GM19324 (cell line): ENCODE measurements at regions not wholly inside any gene's neighbourhood (a gene's known extent, or its start where the extent isn't known, plus 50 kb on each side); places are given as distances from the start of the nearest gene placed in this dataset.
A peak's percentile ranks its signal among the peaks of the same experiment; 100 is the strongest.

Source experiments
- ATAC-seq: cut with Tn5 transposase; IDR thresholded peaks from one replicate; pipeline ENCODE4 v1.9.1; 2021; ENCODE audit warnings: mild to moderate bottlenecking, moderate library complexity; ENCODE audit not compliant: unreplicated experiment, low FRiP score

DNA sequence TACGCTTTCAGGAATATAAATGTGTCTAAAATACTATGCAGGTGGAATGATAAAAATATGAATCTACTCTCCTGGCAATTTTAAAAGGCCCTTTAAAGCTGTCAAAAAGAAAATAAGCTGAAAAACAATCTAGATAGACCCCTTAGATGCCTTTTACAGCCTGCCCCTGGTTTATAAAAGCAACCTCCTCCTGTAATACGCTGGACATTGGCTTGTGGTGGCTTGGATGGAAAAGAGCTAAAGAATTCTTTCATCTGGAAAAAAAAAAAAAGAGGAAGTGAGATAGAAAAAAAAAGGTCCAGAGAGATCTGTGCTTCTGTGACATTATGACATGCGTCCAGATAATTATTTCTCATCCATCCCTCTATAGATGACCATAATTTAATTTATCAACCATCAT, 115.9 kb upstream of the NRSN1 start:
- ATAC-seq: no peak

DNA sequence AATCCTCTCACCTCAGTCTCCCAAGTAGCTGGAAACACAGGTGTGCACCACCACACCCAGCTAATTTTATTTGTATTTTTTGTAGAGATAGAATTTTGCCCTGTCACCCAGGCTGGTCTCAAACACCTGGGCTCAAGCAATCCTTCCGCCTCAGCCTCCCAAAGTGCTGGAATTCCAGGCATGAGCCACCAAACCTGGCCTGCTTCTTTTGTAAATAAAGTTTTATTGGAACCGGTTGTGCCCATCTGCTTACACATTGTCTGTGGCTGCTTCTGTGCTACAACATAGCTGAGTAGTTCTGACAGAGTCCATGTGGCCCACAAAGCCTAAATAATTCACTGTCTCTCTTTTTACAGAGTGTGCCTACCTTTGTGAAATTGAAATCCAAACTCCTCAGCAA, 109.7 kb upstream of the NRSN1 start:
- no peak for ATAC-seq

DNA sequence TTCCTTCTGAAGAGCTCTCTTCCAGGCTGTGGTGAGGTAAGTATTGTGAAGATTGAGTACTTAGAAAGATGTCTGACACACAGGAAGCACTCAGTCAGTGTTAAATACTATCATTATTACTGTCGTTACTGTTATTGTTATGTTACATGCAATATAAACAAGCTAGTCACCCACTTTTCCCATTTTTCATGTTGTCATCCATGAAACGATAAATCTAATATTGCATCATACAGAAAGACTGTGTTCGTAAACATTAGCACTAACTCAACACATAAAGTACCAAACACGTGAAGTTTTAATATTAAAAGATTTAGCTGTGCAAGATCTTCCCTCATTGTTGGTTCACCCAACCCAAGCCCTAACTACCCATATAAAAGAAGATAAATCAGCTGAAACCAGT, 109.2 kb upstream of the NRSN1 start:
- ATAC-seq: no peak

DNA sequence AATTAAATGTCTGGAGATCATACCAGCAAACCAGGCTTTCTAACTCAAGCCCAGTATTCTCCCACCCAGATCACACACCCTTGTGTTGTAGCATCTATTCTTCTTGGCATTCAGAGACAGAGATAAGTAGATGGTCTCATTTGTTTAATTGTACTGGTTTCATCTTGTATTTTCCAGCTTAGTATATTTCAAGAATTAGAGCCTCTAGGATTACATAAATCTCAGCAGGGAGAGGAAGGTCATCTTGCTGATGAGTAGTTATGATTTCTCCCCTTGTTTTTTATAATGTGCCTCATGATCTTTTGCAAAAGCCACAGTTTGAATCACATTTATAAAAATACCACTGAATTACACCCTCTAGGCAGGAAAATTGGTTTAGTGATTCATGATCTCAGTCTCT, 106.6 kb upstream of the NRSN1 start:
- no peak for ATAC-seq

DNA sequence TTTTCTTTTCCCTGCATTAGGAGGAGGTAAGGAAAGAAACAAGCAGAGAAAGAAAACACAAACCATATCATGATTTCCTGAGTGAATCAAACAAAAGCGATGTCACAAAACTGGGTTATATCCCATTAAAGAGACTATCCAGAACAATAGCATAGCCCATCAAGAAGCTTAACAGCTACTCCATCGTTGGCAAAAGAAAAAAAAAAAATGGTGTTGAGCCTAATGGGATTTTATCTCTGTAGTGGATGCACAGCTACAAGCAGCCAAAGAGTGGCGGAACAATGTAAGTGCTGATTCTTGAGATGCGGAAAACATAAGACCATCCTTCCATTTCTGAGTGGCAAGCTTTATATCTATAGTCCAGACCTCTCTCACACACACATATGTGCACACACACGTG, 106.2 kb upstream of the NRSN1 start:
- ATAC-seq: no peak

DNA sequence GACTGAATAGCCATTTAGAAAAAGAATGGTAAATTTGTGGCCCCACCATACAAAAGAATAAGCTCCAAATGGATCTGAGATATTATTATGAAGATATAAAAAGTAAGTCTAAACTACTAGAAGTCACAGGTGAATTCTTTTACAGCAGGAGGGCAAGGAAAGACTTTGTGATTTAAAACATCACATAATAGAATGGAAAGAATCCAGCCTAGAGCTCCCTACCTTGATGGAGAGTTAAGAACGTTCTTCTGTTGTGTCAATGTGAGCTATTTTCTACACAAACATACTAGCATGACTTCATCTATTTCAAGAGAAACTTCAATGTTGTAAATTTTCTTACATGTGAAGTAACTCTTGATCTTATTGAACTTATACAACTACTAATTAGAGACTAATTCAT, 100.0 kb upstream of the NRSN1 start:
- no peak for ATAC-seq

DNA sequence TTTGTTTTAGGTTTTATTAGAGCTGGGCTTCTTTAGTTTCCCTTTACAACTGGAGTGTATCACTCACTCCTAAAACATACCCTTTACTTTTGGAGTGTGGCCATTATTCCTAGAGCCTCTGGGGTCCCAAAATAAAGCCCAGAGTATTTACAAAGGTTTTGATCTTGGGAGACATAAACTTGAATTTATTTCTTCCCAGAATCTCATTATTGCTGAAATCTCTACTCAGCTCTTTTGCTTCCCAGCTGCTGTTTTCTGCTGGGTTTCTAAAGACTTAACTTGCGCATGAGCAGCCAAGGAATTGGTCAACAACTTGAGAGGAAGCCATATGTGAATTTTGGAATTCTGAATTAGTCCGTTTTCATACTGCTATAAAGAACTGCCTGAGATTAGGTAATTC, 94.5 kb upstream of the NRSN1 start:
- ATAC-seq: no peak

DNA sequence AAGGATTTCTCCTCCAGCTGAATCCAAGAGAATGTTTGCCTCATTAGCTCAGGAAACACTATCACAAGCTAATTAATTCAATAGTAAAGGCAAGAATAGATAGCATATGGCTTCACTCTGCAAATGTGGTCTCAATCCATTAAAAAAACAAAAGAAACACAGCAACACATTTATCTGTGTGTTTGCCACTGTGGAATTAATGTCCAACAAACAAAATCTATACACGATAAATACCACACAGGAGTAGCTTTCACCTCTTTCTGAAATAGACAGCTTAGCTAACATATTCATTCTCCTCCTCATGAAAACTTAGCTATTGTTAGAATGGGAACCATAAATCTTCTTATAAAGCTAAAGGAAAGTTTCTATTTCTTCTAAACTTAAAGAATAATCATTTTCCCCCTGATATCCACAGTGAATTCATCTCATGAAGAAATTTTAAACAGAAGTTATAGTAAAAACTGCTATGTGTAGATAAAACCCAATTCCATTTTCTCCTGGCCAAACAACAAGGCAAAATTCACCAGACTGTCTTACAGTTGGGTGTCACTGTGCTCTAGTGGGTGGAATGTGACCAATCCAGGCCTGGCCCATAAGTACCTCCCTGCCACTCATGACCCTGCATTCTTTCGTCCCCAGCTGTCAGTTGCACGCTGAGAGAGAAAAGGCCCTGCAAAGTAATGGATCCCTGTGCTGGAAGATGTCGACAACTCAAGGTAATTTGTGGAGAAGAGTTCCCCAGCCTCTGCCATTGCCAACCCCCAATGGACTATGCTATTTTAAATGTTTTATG, 92.9 kb upstream of the NRSN1 start:
- no peak for ATAC-seq

DNA sequence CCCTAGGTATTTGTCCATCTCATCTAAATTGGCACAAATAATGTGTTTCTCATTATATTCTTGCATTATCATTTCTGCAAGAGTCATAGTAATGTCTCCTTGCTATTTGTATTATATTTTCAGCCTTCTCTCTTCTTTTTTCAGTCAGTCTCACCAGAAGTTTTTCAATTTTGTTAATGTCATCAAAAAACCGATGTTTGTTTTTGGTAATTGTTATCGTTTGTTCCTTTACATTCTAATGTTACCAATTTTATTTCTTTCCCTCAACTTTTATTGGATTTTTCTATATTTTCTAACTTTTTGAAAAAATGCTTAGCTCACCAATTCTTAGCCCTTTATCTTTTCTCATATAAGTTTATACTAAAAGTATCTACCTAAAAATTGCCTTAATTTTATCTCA, 82.2 kb upstream of the NRSN1 start:
- ATAC-seq: no peak

DNA sequence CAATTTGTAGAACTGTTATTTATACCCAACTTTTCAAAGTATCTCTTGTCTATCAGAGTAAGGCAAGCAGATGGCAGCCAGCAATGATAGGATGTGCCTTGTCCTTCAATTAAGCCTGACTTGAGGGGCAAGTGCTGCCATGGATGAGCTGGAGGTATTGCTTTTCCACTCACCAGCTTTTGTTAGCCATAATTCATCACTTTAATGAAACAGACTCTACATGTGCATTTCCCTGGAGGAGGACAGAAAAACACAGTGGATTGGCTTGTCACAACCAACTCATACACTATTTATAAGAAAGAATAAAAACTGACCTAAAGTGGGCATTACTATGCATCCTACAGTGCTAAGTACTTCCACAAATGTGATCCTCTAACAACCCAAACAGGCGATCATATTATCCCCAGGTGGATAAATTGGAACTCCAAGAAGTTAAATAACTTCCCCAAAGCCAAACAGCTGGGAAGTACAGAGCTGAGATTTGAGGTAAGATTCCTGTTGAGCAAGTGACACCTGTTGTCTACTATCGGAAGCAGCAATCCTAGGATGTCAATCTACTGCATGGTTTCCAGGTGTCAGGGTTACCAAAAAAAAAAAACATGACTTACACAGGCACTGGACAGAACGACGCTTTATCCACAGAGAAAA, 73.9 kb upstream of the NRSN1 start:
- ATAC-seq: no peak

DNA sequence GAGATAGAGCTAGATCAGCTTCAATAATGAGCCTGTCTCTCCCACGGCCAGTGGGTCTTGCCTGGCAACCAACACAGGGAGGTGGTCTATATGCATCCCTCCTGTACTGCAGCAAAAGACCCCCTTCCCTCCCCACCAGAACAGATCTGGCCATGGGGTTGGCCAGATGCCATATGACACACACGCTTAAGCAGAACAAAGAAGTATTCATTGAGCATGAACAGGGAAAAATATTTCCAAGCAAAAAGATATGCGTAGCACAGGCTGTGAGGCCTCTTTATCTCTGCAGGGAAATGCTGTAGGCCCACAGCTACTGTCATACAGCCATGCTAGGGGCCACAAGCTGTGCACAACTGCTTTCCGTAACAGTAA, 73.4 kb upstream of the NRSN1 start:
- ATAC-seq: no peak

DNA sequence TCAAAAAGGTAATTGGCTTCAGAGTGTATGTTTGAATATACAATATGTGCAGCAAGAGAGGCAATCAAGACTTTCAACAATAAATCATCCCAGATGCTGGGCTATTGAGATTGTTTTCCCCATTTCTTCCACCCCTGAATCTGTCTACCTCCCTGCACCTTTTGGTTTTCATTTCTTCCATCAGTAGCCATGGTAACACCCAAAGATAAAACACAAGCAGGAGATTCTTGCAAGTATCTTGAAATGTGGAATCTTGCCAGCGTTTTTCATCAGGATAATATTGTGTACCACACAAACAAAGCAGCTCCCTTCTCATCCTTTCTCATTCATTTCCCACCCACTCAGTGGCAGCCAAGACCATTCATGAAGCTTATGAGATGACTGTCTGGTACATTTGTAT, 73.0 kb upstream of the NRSN1 start:
- ATAC-seq: no peak

DNA sequence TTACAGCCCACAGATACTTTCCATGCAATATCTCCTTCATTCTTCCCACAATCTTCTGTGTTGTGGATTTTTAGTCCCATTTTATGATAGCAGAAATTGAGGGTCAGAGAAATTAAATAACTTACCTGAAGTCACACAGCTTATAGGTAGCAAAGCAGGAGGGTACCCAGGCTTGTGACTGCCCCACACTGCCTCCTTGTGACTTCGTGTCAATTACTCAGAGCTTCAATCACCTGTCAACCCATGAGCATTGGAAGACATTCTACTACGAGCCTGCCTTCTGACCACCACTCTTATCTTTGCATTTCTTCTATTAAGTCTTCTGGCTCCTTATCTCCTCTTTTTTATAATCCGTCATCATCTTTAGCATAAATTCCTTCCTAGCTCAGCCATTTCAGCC, 71.6 kb upstream of the NRSN1 start:
- no peak for ATAC-seq

DNA sequence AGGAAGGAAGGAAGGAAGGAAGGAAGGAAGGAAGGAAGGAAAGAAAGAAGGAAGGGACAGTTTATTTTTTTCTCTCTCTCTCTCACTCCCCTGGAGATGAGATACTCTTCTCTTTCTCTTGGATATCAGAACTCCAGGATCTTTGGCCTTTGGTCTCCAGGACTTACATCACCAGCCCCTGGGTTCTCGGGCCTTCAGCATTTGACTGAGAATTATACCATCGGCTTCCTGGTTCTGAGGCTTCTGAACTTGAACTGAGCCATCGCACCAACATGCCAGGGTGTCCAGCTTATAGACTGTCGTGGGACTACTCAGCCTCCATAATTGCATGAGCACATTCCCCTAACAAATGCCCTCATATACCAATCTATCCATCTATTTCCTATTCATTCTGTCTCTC, 69.4 kb upstream of the NRSN1 start:
- ATAC-seq: no peak

DNA sequence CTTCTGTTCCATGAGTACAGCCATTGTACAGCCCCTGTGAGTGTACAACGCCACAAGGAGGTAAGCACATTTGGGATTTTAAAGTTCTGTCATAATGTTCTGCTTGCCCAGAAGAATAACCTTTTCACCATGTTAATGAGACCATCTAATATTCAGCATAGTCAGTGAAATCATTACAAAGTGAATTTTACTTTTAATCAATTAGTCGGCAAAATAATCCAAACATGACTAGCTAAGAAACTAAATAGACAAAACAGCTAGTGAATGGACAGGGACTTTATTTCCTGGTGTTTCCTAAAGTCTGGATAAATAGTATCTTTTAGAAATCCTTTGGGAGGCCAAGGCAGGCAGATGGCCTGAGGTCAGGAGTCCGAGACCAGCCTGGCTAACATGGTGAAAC, 69.0 kb upstream of the NRSN1 start:
- no peak for ATAC-seq

DNA sequence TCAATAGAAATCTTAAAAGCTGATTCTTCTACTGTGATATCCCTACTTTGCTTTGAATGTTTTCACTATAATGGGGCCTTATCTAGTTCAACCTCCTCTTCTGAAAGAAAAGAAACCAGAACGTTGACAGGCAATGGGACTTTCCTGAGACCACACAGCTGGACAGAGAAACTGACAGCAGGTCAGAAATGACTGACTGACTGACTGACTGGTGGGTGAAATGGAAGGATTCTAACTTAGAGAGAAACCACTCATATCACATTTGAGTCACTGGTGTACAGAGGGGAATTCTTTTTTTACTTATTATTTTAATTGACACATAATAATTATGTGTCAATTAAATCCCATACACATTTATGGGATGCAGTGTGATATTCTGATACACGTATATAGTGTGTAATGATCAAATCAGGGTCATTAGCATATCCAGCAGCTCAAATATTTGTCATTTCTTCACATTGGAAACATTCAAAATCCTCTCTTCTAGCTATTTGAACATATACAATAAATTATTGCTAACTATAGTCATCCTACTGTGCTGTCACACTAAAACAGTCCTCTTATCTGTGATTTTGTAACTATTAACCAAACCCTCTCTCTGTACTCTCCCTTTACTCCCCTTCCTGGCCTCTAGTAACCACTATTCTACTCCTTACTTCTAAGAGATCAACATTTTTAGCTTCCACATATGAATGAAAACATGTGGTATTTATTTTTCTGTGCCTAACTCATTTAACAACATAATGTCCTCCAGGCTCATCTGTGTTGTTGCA, 64.8 kb upstream of the NRSN1 start:
- ATAC-seq: peak; percentile 79

DNA sequence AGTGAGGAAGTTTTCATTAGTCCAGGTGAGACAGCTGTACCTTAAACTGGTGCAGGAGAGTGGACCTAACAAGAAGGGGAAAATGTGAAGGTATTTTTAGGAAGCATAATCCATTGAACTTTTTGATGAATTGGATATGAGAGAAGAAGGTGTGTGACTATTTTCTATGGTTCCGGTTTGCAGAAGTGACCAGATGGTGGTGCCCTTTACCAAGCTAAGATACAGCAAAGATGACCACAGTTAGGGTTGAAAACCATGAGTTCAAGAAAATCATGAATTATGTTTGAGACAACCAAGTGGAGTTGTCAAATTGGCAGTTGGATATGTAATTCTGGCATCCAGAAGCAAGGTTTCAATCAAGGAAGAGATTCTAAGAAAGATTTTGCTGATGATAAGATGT, 61.9 kb upstream of the NRSN1 start:
- no peak for ATAC-seq

DNA sequence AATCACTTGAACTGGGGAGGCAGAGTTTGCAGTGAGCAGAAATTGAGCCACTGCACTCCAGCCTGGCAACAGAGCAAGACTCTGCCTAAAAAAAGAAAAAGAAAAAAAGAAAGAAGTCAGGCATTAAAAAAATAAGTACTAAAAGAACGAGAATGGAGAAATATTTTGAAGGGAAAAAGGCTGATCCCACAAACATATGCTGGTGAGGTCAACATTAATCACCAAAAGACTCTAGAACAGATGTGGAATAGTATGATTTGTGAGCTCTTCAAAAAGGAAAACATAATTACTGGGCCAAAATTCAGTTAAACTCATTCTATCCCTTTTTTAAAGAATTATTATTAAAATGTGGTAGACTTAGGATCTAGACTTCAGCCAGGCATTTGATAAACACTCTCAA, 61.2 kb upstream of the NRSN1 start:
- ATAC-seq: no peak

DNA sequence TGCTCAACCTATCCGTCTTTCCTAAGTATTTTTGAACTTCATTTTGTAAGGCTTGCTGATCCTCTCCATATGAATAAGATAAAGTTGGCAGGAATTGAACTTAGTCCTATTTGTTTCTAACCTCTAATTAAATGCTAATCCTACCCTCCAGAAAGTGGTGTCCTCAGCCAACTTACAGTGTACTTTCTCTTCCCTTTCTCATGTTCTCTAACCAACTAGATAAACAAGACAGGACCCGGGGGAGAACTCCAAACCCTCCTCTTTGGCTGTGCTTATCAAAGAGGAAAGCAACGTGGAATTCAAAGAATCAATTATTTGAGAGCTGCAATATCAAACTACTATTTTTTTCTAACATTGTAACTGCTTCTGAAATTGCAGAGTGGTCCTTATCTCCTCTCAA, 56.5 kb upstream of the NRSN1 start:
- ATAC-seq: no peak

DNA sequence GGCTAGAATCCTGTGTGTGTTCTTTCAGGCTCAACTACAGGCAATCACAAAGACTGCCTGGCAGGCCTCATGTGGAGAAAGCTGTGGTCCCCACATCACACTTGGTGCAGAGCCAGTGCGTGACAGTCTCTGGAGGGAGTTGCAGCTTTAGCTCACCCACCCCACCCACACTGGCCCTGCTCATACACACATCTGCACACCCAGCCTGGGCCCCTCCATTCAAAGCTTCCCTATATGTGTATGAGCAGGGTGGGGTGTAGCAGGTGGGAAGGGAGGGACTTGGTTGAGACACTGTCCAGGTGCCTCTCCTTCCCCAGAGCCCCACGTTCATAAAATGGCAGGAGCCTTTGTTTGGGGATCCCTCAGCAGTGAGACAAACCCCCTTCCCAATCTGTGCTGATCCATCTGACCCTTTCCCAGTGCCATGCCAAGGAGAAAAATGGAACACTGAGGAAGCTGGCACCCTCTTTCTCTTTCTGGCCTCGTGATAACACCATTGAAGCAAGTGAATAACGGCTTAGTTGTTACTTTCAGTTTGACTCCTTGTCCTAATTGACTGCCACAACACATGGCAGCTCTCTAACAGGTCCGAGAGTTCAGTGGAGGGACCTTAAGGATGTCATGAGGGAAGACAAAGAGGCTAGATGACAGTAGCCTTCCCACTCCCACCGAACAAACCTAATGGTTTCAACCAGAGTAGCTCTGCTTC, 53.8 kb upstream of the NRSN1 start:
- peak; percentile 65 for ATAC-seq

DNA sequence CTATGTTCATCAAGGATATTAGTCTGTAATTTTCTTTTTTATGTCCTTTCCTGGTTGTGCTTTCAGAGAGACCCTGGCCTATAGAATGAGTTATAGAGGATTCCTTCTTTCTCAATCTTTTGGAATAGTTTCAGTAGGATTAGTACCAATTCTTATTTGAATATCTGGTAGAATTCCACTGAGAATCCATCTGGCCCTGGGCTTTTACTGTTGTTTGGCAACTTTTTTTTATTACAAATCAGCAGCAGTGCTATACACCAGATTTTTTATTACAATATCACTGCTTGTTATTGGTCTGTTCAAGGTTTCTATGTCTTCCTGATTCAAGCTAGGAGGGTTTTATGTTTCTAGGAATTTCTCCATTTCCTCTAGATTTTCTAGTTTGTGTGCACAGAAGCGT, 50.0 kb upstream of the NRSN1 start:
- no peak for ATAC-seq
